H9 (cell line): ENCODE measurements at regions not wholly inside any gene's neighbourhood (a gene's known extent, or its start where the extent isn't known, plus 50 kb on each side); places are given as distances from the start of the nearest gene placed in this dataset.

Experiments used
- DNase-seq: peaks from one replicate; pipeline ENCODE4 v3.0.0-alpha.2; 2017
- H2AFZ ChIP-seq: one replicate; pipeline ENCODE4 v1.6.1; 2013; ENCODE audit warnings: mild to moderate bottlenecking, low read length, control low read depth, moderate library complexity
- H2AK5ac ChIP-seq: 2 replicates; pipeline ENCODE4 v1.6.1; 2013; ENCODE audit warnings: low read length, control low read depth, mixed read lengths; ENCODE audit not compliant: insufficient read length
- H2BK120ac ChIP-seq: one replicate; pipeline ENCODE4 v1.6.1; 2013; ENCODE audit warnings: low read depth, mild to moderate bottlenecking, low read length, control low read depth, inconsistent platforms; ENCODE audit not compliant: poor library complexity, severe bottlenecking
- H2BK12ac ChIP-seq: 2 replicates; pipeline ENCODE4 v1.6.1; 2013; ENCODE audit warnings: low read length, control low read depth, mixed read lengths, low read depth; ENCODE audit not compliant: insufficient read length
- H2BK15ac ChIP-seq: 2 replicates; pipeline ENCODE4 v1.6.1; 2013; ENCODE audit warnings: low read depth, low read length, control low read depth
- H2BK20ac ChIP-seq: one replicate; pipeline ENCODE4 v1.6.1; 2013; ENCODE audit warnings: low read depth, mild to moderate bottlenecking, low read length, control low read depth, inconsistent platforms; ENCODE audit not compliant: poor library complexity, severe bottlenecking
- H2BK5ac ChIP-seq: 2 replicates; pipeline ENCODE4 v1.6.1; 2013; ENCODE audit warnings: low read length, control low read depth, mixed read lengths; ENCODE audit not compliant: insufficient read length
- H3K14ac ChIP-seq: 2 replicates; pipeline ENCODE4 v1.6.1; 2013; ENCODE audit warnings: low read length, control low read depth; ENCODE audit not compliant: insufficient read depth
- H3K18ac ChIP-seq: 2 replicates; pipeline ENCODE4 v1.6.1; 2013; ENCODE audit warnings: low read depth, mild to moderate bottlenecking, mixed read lengths, low read length, control low read depth; ENCODE audit not compliant: insufficient read length
- H3K23ac ChIP-seq: 2 replicates; pipeline ENCODE4 v1.6.1; 2013; ENCODE audit warnings: low read length, control low read depth, mixed read lengths, low read depth; ENCODE audit not compliant: insufficient read length
- H3K23me2 ChIP-seq: 2 replicates; pipeline ENCODE4 v1.6.1; 2013; ENCODE audit warnings: low read depth, mild to moderate bottlenecking, mixed read lengths, low read length, control low read depth; ENCODE audit not compliant: insufficient read length, poor library complexity, severe bottlenecking
- H3K27ac ChIP-seq: 2 replicates; pipeline ENCODE4 v1.5.1; 2013; ENCODE audit warnings: low read length, control low read depth, mixed read lengths, low read depth; ENCODE audit not compliant: insufficient read length
- H3K27me3 ChIP-seq: 2 replicates; pipeline ENCODE4 v1.6.1; 2013; ENCODE audit warnings: low read length, control low read depth, inconsistent platforms; ENCODE audit not compliant: insufficient read depth
- H3K4ac ChIP-seq: 2 replicates; pipeline ENCODE4 v1.6.1; 2013; ENCODE audit warnings: low read depth, mild to moderate bottlenecking, control low read depth, inconsistent platforms, low read length, moderate library complexity
- H3K4me1 ChIP-seq: 2 replicates; pipeline ENCODE4 v1.6.1; 2013; ENCODE audit warnings: low read length, control low read depth, inconsistent platforms; ENCODE audit not compliant: insufficient read depth
- H3K4me2 ChIP-seq: 2 replicates; pipeline ENCODE4 v1.6.1; 2013; ENCODE audit warnings: low read length, control low read depth, mixed read lengths; ENCODE audit not compliant: insufficient read length, insufficient read depth
- H3K56ac ChIP-seq: 2 replicates; pipeline ENCODE4 v1.6.1; 2013; ENCODE audit warnings: low read depth, mild to moderate bottlenecking, mixed read lengths, low read length, control low read depth; ENCODE audit not compliant: insufficient read length
- H3K79me1 ChIP-seq: 2 replicates; pipeline ENCODE4 v1.6.1; 2013; ENCODE audit warnings: low read depth, mild to moderate bottlenecking, moderate library complexity, low read length, control low read depth, inconsistent platforms; ENCODE audit not compliant: insufficient read depth, poor library complexity, severe bottlenecking
- H3K79me2 ChIP-seq: 2 replicates; pipeline ENCODE4 v1.6.1; 2013; ENCODE audit warnings: low read length, control low read depth, inconsistent platforms; ENCODE audit not compliant: insufficient read depth
- H3K9ac ChIP-seq: 2 replicates; pipeline ENCODE4 v1.6.1; 2013; ENCODE audit warnings: low read length, control low read depth, mixed read lengths; ENCODE audit not compliant: insufficient read length; ENCODE audit errors: extremely low read depth
- H3K9me3 ChIP-seq: one replicate; pipeline ENCODE4 v1.6.1; 2013; ENCODE audit warnings: low read depth, low read length, inconsistent platforms; ENCODE audit not compliant: control insufficient read depth
- H3T11ph ChIP-seq: one replicate; pipeline ENCODE4 v1.6.1; 2013; ENCODE audit warnings: mild to moderate bottlenecking, low read length, control low read depth, inconsistent platforms
- H4K20me1 ChIP-seq: one replicate; pipeline ENCODE4 v1.6.1; 2013; ENCODE audit not compliant: control insufficient read depth, insufficient read length, insufficient read depth
- H4K5ac ChIP-seq: 2 replicates; pipeline ENCODE4 v1.6.1; 2013; ENCODE audit warnings: low read depth, mild to moderate bottlenecking, mixed read lengths, low read length, control low read depth; ENCODE audit not compliant: insufficient read length
- H4K8ac ChIP-seq: replicated peaks from 2 replicates; pipeline ENCODE4 v1.6.1; 2013; ENCODE audit warnings: low read length, control low read depth, mixed read lengths, low read depth; ENCODE audit not compliant: insufficient read length
- H4K91ac ChIP-seq: 2 replicates; pipeline ENCODE4 v1.6.1; 2013; ENCODE audit warnings: low read depth, mild to moderate bottlenecking, moderate library complexity, mixed read lengths, low read length, control low read depth; ENCODE audit not compliant: insufficient read length
- H3K27ac Mint-ChIP-seq, 3 experiments: 2 replicates in 2 of 3; 3 replicates in 1 of 3; pipeline ENCODE4 v1.8.0; 2020 to 2021; ENCODE audit warnings: mixed read lengths in 3 of 3, mild to moderate bottlenecking in 1 of 3, moderate library complexity in 1 of 3
- H3K27me3 Mint-ChIP-seq: 2 replicates; pipeline ENCODE4 v1.8.0; 2021; ENCODE audit warnings: low read depth, mild to moderate bottlenecking, moderate library complexity, mixed read lengths
- H3K36me3 Mint-ChIP-seq, 3 experiments: 2 replicates in 2 of 3; 3 replicates in 1 of 3; pipeline ENCODE4 v1.8.0; 2020 to 2021; ENCODE audit warnings: low read depth in 3 of 3, mixed read lengths in 3 of 3; ENCODE audit not compliant: insufficient read depth in 1 of 3
- H3K4me1 Mint-ChIP-seq, 2 experiments: 2 replicates each; pipeline ENCODE4 v1.8.0; 2020; ENCODE audit warnings: mixed read lengths in 2 of 2
- H3K4me3 Mint-ChIP-seq, 2 experiments: 2 replicates in 1 of 2; 3 replicates in 1 of 2; pipeline ENCODE4 v1.8.0; 2020 to 2021; ENCODE audit warnings: mild to moderate bottlenecking in 2 of 2, mixed read lengths in 2 of 2, moderate library complexity in 1 of 2
- H3K9me3 Mint-ChIP-seq, 2 experiments: 2 replicates in 1 of 2; 3 replicates in 1 of 2; pipeline ENCODE4 v1.8.0; 2020; ENCODE audit warnings: mild to moderate bottlenecking in 2 of 2, mixed read lengths in 2 of 2, moderate library complexity in 1 of 2
- CTCF ChIP-seq: fragments of 200-600 bp; sonication (generic); conservative IDR thresholded peaks from 3 replicates; pipeline ENCODE4 v1.8.0; 2021; ENCODE audit warnings: antibody characterized with exemption, mild to moderate bottlenecking
- WGBS: extraction: QIAGEN DNeasy Blood & Tissue Kit; methylation state at CpG from one replicate; pipeline ENCODE4 v1.1.7; 2013; ENCODE audit warnings: missing lambda C conversion rate, low lambda C conversion rate, mixed read lengths; ENCODE audit not compliant: insufficient read length; ENCODE audit errors: extremely low coverage; 5-methylcytosine and 5-hydroxymethylcytosine counted together

- peaks cover 14% of the 10 kb centered on the region; the same call in 1 of the 2 replicates for H3K4me1 ChIP-seq
Measured at GRCh38 chr9:38486837-38487236, 62.6 kb upstream of the IGFBPL1 start.

More at GRCh38 chr9:38486837-38487236, 62.6 kb upstream of the IGFBPL1 start:
- H3K56ac ChIP-seq, result no peak overlapping the region
- H4K91ac ChIP-seq, result no peak overlapping the region
- H2BK20ac ChIP-seq, result no peak overlapping the region
- no peaks in the 10 kb centered on the region for H3K9me3 ChIP-seq
- no peak overlapping the region for H4K8ac ChIP-seq
- H3K79me2 ChIP-seq, result no peaks in the 10 kb centered on the region
- H3K27ac ChIP-seq, result no peak overlapping the region
- no peak overlapping the region for H2BK15ac ChIP-seq
- H3K36me3 Mint-ChIP-seq, result peaks cover 0 to 1% (median 0%) of the 10 kb centered on the region in 3 experiments; a peak in 3 of 7 replicates
- peak overlapping the region; percentile 74 to 99 (median 97); a peak in 6 of 7 replicates for H3K27ac Mint-ChIP-seq
- H3K14ac ChIP-seq, result no peak overlapping the region
- no peak overlapping the region for H2BK12ac ChIP-seq
- no peaks in the 10 kb centered on the region for H4K20me1 ChIP-seq
- H3K79me1 ChIP-seq, result no peaks in the 10 kb centered on the region
- H3K23ac ChIP-seq, result no peak overlapping the region
- peaks cover 0 to 1% of the 10 kb centered on the region in 2 experiments; a peak in 1 of 5 replicates for H3K9me3 Mint-ChIP-seq
- no peak overlapping the region for H3K4me2 ChIP-seq
- no CpG with 5 or more reads among the region's 8 CpGs for WGBS
- no peak overlapping the region for H3K9ac ChIP-seq
- no peak overlapping the region for H3K18ac ChIP-seq
- no peaks in the 10 kb centered on the region for H3K27me3 ChIP-seq
- H3K23me2 ChIP-seq, result no peaks in the 10 kb centered on the region
- peaks cover 46 to 54% of the 10 kb centered on the region in 2 experiments for H3K4me1 Mint-ChIP-seq
- peak; percentile 49 for DNase-seq
- no peak overlapping the region for H4K5ac ChIP-seq
- no peaks in the 10 kb centered on the region; the same call in 1 of the 2 replicates for H3K27me3 Mint-ChIP-seq
- H2AK5ac ChIP-seq, result no peak overlapping the region
- no peak overlapping the region for H3K4ac ChIP-seq
- H2AFZ ChIP-seq, result no peak overlapping the region
- no peak overlapping the region for H3K4me3 Mint-ChIP-seq
- no peak overlapping the region for H2BK5ac ChIP-seq
- H2BK120ac ChIP-seq, result no peak overlapping the region
- no peak overlapping the region for H3T11ph ChIP-seq
- TF ChIP-seq CTCF, result no peak
